Activated CD4-positive, alpha-beta memory T cell treated with anti-CD3 and anti-CD28 coated beads for 36 hours (primary cell): ENCODE measurements at regions not wholly inside any gene's neighbourhood (a gene's known extent, or its start where the extent isn't known, plus 50 kb on each side); places are given as distances from the start of the nearest gene placed in this dataset.

Source experiments
- CTCF ChIA-PET: fragments of 350-600 bp; sonication (Branson Sonifier 250); formaldehyde crosslinking; loops from one replicate; lab custom pipeline; 2021; ENCODE audit warnings: antibody characterized with exemption, inconsistent platforms; lab: Charles Lee
- POLR2A ChIA-PET: fragments of 350-600 bp; sonication (Branson Sonifier 250); formaldehyde crosslinking; loops from one replicate; lab custom pipeline; 2021; ENCODE audit warnings: antibody characterized with exemption; lab: Charles Lee
- DNase-seq: peaks from one replicate; pipeline ENCODE4 v3.0.0-alpha.2; 2020
- H3K27ac Mint-ChIP-seq: one replicate; pipeline ENCODE4 v1.8.0; 2021; ENCODE audit warnings: mixed read lengths
- H3K27me3 Mint-ChIP-seq: one replicate; pipeline ENCODE4 v1.8.0; 2021; ENCODE audit warnings: mixed read lengths
- H3K36me3 Mint-ChIP-seq: one replicate; pipeline ENCODE4 v1.8.0; 2021; ENCODE audit warnings: mixed read lengths
- H3K4me1 Mint-ChIP-seq: one replicate; pipeline ENCODE4 v1.8.0; 2021; ENCODE audit warnings: low read depth, mixed read lengths
- H3K4me3 Mint-ChIP-seq: one replicate; pipeline ENCODE4 v1.8.0; 2021; ENCODE audit warnings: mild to moderate bottlenecking, mixed read lengths
- H3K9me3 Mint-ChIP-seq: one replicate; pipeline ENCODE4 v1.8.0; 2021; ENCODE audit warnings: mixed read lengths
- intact Hi-C: fragments of 100-400 bp; cut with micrococcal nuclease; formaldehyde crosslinking; loops from one replicate; pipeline ENCODE4 v1.15.1; 2023

GRCh38 chr16:74079232-74079586 is 217.4 kb upstream of the PSMD7 start:
- no peaks in the 10 kb centered on the region for H3K36me3 Mint-ChIP-seq
- H3K4me3 Mint-ChIP-seq = no peak overlapping the region
- ChIA-PET CTCF (interaction anchor here (1.0 kb wide), 1 partner anchor 29 kb away, joined by 3 read pairs; no protein-coding TSS in a partner anchor), POLR2A (no interaction called here)
- no peaks in the 10 kb centered on the region for H3K27me3 Mint-ChIP-seq
- DNase-seq = no peak
- intact Hi-C loops = no loop called here
- H3K27ac Mint-ChIP-seq = no peak overlapping the region
- peaks cover 16% of the 10 kb centered on the region for H3K9me3 Mint-ChIP-seq
- H3K4me1 Mint-ChIP-seq = no peaks in the 10 kb centered on the region

GRCh38 chr16:74078511-74079231 is 217.9 kb upstream of the PSMD7 start:
- Mint-ChIP-seq H3K27ac (no peak overlapping the region), H3K4me1 (no peaks in the 10 kb centered on the region), H3K27me3 (no peaks in the 10 kb centered on the region), H3K9me3 (peaks cover 16% of the 10 kb centered on the region), H3K36me3 (no peaks in the 10 kb centered on the region), H3K4me3 (no peak overlapping the region)
- POLR2A ChIA-PET = no interaction called here
- no peak for DNase-seq
- intact Hi-C loops = no loop called here
- CTCF ChIA-PET = interaction anchor here (1.0 kb wide), 1 partner anchor 29 kb away, joined by 3 read pairs; no protein-coding TSS in a partner anchor

GRCh38 chr16:74076568-74076967 is 220.0 kb upstream of the PSMD7 start:
- Mint-ChIP-seq H3K4me1 (no peaks in the 10 kb centered on the region), H3K4me3 (no peak overlapping the region), H3K27ac (no peak overlapping the region), H3K9me3 (peaks cover 16% of the 10 kb centered on the region), H3K27me3 (no peaks in the 10 kb centered on the region), H3K36me3 (no peaks in the 10 kb centered on the region)
- CTCF ChIA-PET = no interaction called here
- no peak for DNase-seq
- POLR2A ChIA-PET = no interaction called here
- intact Hi-C loops = no loop called here

DNA sequence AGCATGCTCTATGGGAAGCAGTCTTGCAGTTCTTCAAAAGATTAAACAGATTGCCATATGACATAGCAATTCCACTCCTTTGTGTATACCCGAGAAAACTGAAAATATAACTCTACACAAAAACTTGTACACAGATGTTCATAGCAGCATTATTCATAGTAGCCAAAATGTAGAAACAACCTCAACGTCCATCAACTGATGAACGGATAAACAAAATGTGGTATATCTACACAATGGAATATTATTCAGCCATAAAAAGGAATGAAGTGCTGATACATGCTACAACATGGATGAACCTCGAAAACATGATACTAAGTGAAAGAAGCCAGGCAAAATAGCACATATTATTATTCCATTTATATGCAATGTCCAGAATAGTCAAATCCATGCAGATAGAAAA is 221.2 kb upstream of the PSMD7 start:
- no peaks in the 10 kb centered on the region for H3K36me3 Mint-ChIP-seq
- CTCF ChIA-PET = interaction anchor here (1.5 kb wide), 1 partner anchor 10 kb away, joined by 3 read pairs; no protein-coding TSS in a partner anchor
- no peak overlapping the region for H3K27ac Mint-ChIP-seq
- no peak overlapping the region for H3K4me3 Mint-ChIP-seq
- H3K4me1 Mint-ChIP-seq = no peaks in the 10 kb centered on the region
- no peak for DNase-seq
- H3K27me3 Mint-ChIP-seq = no peaks in the 10 kb centered on the region
- POLR2A ChIA-PET = no interaction called here
- peaks cover 16% of the 10 kb centered on the region for H3K9me3 Mint-ChIP-seq
- intact Hi-C loops = no loop called here

DNA sequence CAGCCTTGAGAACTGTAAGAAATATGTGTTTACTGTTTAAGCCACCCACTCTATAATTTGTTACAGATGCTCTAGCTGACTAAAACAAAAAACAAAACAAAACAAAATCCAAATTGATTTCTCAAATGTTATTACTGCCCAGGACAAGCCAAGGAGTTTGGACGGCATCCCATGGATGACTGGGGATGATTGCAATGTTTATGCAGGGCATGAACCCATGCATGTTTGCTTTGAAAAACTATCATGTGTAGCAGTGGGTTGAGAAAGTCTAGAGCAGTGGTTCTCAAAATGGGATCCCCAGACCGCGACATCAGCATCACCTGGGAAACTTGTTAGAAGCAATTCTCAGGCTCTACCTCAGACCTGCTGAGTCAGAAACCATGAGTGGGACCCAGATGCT is 223.2 kb upstream of the PSMD7 start:
- H3K9me3 Mint-ChIP-seq = peaks cover 16% of the 10 kb centered on the region
- no peak for DNase-seq
- ChIA-PET CTCF (no interaction called here), POLR2A (no interaction called here)
- no peaks in the 10 kb centered on the region for H3K4me1 Mint-ChIP-seq
- intact Hi-C loops = no loop called here
- no peaks in the 10 kb centered on the region for H3K27me3 Mint-ChIP-seq
- no peaks in the 10 kb centered on the region for H3K36me3 Mint-ChIP-seq
- H3K4me3 Mint-ChIP-seq = no peak overlapping the region
- no peak overlapping the region for H3K27ac Mint-ChIP-seq

DNA sequence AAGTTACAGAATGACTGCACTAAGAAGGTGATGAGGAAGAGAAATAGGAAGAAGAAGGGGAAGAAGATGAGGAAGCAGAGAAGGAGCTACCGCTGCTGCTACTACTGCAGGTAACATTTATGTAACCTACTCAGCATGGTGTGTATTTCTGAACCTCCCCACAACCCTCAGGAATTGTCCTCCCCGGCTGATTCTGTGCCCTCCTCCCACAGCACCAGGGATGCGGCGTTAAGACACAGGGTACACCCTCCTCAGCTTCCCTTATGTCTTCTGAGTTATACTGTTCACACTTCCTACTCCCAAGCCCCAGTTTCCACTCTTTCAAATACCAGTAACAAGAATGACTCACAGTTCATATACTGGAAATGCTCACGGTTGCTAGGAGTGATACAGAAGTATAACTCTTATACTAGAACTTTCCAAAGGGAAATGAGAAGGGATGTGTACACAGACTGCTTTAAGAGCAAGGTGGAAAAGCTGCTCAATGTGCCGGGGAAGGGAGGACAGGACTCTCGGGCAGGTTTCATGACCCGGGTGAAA is 224.5 kb upstream of the PSMD7 start:
- intact Hi-C loops = no loop called here
- no peak for DNase-seq
- ChIA-PET CTCF (no interaction called here), POLR2A (no interaction called here)
- Mint-ChIP-seq H3K27me3 (no peaks in the 10 kb centered on the region), H3K4me3 (no peak overlapping the region), H3K27ac (no peak overlapping the region), H3K9me3 (peaks cover 16% of the 10 kb centered on the region), H3K4me1 (no peaks in the 10 kb centered on the region), H3K36me3 (no peaks in the 10 kb centered on the region)

DNA sequence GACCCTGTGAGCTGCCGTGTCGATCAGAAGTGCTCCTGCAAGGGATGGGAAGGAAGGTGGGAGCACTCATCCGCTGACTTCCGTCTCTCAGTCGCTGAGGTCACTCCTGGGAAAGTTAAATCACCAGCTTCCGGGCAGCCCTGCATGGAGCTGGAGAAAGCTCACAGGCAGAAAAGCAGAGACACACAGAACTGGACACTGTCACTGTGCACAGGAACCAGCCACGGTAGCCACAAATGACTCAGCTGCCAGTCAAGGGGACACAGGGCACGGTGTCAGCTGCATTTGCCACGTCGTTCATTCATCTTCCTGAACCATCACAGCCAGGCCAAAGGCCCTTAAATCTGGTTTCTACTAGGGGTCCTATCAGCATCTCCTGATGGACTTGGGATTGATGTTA is 226.4 kb upstream of the PSMD7 start:
- H3K4me1 Mint-ChIP-seq = no peaks in the 10 kb centered on the region
- DNase-seq = no peak
- H3K9me3 Mint-ChIP-seq = peaks cover 7% of the 10 kb centered on the region
- peaks cover 5% of the 10 kb centered on the region for H3K27me3 Mint-ChIP-seq
- intact Hi-C loops = no loop called here
- H3K36me3 Mint-ChIP-seq = no peaks in the 10 kb centered on the region
- H3K4me3 Mint-ChIP-seq = no peak overlapping the region
- CTCF ChIA-PET = no interaction called here
- no peak overlapping the region for H3K27ac Mint-ChIP-seq
- POLR2A ChIA-PET = no interaction called here

DNA sequence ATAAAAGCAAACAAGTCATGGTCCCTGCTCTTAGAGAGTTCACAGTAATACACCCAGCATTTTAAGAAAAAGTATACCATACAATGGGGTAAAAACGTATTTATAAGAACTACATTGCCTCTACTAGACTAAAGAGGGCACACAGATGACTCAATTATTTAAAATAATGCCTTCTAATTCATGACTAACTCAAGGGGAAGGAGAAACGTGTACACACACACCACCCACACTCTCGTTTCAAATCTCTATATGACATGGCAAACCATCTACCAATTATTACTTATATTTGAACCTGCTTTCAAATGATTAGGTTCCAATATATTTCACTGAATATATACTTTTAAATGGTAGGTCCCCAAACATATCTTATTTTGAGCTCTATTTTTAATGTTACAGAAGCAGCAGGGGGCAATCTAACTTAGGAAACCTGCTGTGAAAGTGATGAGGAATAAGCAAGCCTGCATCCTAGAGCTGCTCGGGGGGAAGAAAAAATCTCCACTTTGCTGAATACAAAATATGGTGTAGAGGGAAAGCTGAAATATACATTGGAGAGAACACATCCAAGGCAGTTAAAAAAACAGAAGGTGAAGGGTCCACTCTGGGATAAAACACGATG is 232.4 kb upstream of the PSMD7 start:
- DNase-seq = no peak
- ChIA-PET POLR2A (no interaction called here), CTCF (no interaction called here)
- no peak overlapping the region for H3K27ac Mint-ChIP-seq
- no peaks in the 10 kb centered on the region for H3K9me3 Mint-ChIP-seq
- no peaks in the 10 kb centered on the region for H3K36me3 Mint-ChIP-seq
- H3K4me3 Mint-ChIP-seq = no peak overlapping the region
- peaks cover 5% of the 10 kb centered on the region for H3K27me3 Mint-ChIP-seq
- intact Hi-C loops = no loop called here
- H3K4me1 Mint-ChIP-seq = no peaks in the 10 kb centered on the region

DNA sequence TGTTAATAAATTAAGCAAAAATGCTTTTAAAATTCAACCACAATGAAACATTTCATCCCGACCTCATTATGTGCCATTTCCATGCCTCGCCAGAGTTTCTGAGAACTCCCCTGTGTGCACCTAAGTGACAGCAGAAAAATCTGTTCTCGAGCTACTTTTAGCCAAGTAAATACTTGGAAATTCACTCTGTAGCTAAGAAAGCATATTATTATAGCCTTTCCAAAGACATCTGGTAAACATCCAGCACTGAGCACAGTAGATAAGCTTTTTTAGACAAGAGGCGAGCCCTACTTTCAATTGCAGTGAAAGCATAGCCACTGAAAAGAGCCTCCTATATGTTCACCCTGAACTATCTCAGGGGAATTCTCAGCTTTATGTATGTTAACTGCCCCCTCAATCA is 242.8 kb upstream of the PSMD7 start:
- Mint-ChIP-seq H3K27ac (no peak overlapping the region), H3K4me3 (no peak overlapping the region), H3K27me3 (no peaks in the 10 kb centered on the region), H3K9me3 (peaks cover 4% of the 10 kb centered on the region), H3K36me3 (no peaks in the 10 kb centered on the region), H3K4me1 (no peaks in the 10 kb centered on the region)
- ChIA-PET POLR2A (no interaction called here), CTCF (no interaction called here)
- intact Hi-C loops = no loop called here
- no peak for DNase-seq

DNA sequence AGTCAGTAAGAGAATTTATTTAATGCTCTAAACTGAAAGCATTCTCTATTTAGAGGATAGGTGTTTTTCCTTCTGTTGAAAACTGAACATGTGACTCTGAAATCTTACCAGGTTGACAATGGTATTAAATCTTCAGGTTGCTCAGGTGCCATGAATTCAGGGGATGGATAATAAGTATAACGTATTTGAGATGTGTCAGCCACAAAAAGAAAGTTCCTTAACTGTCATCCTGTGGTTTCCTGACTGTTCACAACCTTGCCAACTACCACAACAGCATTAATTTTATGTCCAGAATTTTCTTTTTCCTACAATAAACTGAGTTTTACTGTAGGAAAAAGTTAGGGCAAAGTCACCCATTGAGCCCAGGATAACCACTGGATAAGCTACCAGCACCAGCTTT is 243.3 kb upstream of the PSMD7 start:
- no peaks in the 10 kb centered on the region for H3K4me1 Mint-ChIP-seq

GRCh38 chr16:74052016-74052415 is 244.6 kb upstream of the PSMD7 start:
- Mint-ChIP-seq H3K9me3 (no peaks in the 10 kb centered on the region), H3K27ac (no peak overlapping the region), H3K4me1 (no peaks in the 10 kb centered on the region), H3K4me3 (no peak overlapping the region), H3K27me3 (no peaks in the 10 kb centered on the region), H3K36me3 (no peaks in the 10 kb centered on the region)
- intact Hi-C loops = no loop called here
- CTCF ChIA-PET = no interaction called here
- no peak for DNase-seq
- POLR2A ChIA-PET = no interaction called here

More for the DNA sequence above, 243.3 kb upstream of the PSMD7 start:
- ChIA-PET POLR2A (no interaction called here), CTCF (no interaction called here)
- Mint-ChIP-seq H3K36me3 (no peaks in the 10 kb centered on the region), H3K4me3 (no peak overlapping the region), H3K9me3 (no peaks in the 10 kb centered on the region), H3K27ac (no peak overlapping the region), H3K27me3 (no peaks in the 10 kb centered on the region)
- DNase-seq = no peak
- intact Hi-C loops = no loop called here

DNA sequence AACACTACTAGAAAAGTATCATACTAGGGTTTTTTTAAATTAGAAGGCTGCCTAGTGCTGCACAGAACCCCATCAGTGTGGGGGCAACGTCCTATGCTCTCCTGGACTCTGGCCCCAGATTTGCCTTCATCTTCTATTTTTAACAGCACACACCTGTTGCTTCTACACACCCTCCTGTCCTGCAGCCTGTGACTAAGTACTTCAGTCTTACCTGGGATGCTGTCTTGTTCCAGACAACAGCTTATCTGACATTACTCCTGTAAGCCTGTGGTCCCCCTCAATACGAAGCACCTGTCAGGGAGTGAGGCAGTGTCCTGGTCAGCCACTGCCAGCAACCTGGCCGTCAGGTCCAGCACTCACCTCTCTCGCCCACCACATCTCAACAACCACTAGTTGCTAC is 247.6 kb upstream of the PSMD7 start:
- Mint-ChIP-seq H3K4me1 (no peaks in the 10 kb centered on the region), H3K27me3 (no peaks in the 10 kb centered on the region), H3K9me3 (no peaks in the 10 kb centered on the region), H3K36me3 (no peaks in the 10 kb centered on the region), H3K27ac (no peak overlapping the region), H3K4me3 (no peak overlapping the region)
- CTCF ChIA-PET = no interaction called here
- DNase-seq = no peak
- POLR2A ChIA-PET = no interaction called here
- intact Hi-C loops = no loop called here

- Mint-ChIP-seq H3K9me3 (no peaks in the 10 kb centered on the region), H3K36me3 (no peaks in the 10 kb centered on the region), H3K4me1 (no peaks in the 10 kb centered on the region), H3K27ac (no peak overlapping the region), H3K27me3 (no peaks in the 10 kb centered on the region), H3K4me3 (no peak overlapping the region)
- ChIA-PET POLR2A (no interaction called here), CTCF (no interaction called here)
- DNase-seq = no peak
- intact Hi-C loops = no loop called here
These were observed 250.1 kb upstream of the PSMD7 start for GRCh38 chr16:74046524-74046923.
